ENCODE measurements at regions not wholly inside any gene's neighbourhood (a gene's known extent, or its start where the extent isn't known, plus 50 kb on each side); places are given as distances from the start of the nearest gene placed in this dataset.

DNA sequence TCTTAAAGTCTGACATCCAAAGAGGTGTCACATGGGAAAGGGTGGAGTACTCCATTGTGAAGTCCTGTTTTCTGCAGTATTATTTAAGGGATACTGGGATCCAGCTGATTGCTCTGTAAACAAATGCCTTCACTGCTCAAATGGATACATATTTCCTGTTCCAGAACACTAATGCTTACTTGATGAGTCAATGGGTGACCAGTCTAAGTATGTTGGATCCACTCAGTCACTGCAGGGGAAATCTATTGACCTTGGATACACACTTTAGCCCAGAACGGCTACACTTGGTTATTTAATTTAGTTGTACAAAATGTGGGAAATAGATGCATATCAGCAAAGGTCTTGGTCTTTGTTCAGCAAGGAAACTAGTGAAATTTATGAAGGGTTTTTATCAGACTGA, 261.4 kb downstream of the MAP2K4 start:
- no peak overlapping the region for H3K27ac ChIP-seq
- TF ChIP-seq, protein P1, sequence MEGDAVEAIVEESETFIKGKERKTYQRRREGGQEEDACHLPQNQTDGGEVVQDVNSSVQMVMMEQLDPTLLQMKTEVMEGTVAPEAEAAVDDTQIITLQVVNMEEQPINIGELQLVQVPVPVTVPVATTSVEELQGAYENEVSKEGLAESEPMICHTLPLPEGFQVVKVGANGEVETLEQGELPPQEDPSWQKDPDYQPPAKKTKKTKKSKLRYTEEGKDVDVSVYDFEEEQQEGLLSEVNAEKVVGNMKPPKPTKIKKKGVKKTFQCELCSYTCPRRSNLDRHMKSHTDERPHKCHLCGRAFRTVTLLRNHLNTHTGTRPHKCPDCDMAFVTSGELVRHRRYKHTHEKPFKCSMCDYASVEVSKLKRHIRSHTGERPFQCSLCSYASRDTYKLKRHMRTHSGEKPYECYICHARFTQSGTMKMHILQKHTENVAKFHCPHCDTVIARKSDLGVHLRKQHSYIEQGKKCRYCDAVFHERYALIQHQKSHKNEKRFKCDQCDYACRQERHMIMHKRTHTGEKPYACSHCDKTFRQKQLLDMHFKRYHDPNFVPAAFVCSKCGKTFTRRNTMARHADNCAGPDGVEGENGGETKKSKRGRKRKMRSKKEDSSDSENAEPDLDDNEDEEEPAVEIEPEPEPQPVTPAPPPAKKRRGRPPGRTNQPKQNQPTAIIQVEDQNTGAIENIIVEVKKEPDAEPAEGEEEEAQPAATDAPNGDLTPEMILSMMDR (IDR thresholded peaks at IDR 0.05) = no peak
- H3K27me3 ChIP-seq = no peaks in the 10 kb centered on the region
- no peaks in the 10 kb centered on the region for H3K4me1 ChIP-seq
- no peak for DNase-seq
- no peaks in the 10 kb centered on the region for H3K36me3 ChIP-seq
- no peak overlapping the region for H3K4me3 ChIP-seq
- ATAC-seq = no peak
- intact Hi-C loops (cut with DNase I) = loop anchor here in 1 of 2 donors (10.0 kb wide), 1 partner anchor 63 kb away; no protein-coding TSS in a partner anchor
- H3K9me3 ChIP-seq = no peaks in the 10 kb centered on the region

DNA sequence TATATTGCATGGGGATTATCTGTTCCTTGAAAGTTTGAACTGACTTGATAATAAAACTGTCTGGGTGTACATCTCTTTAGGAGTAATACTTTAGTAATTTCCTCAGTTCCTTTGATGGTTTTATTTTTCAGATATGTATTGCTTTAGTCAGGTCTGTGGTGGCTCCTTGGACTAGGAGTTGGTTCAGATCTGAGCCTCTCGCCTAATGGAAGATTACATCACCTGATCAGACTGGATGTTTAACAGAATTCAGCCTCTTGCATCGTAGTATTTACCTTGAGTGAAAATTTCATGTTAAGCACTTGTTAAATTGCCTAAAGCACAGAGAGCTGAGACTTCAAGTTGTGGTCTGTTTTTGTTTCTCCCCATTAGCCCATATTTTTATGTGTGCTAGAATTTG, 267.3 kb downstream of the MAP2K4 start:
- H3K4me1 ChIP-seq = no peaks in the 10 kb centered on the region
- H3K9me3 ChIP-seq = peaks cover 0 to 6% of the 10 kb centered on the region in 2 donors
- H3K4me3 ChIP-seq = no peak overlapping the region
- no peak overlapping the region for H3K27ac ChIP-seq
- TF ChIP-seq, protein P1 (IDR thresholded peaks at IDR 0.05) = no peak
- no peak for DNase-seq
- no peaks in the 10 kb centered on the region for H3K36me3 ChIP-seq
- H3K27me3 ChIP-seq = no peaks in the 10 kb centered on the region
- ATAC-seq = peak; percentile 36
- intact Hi-C loops (cut with DNase I) = loop anchor here in 1 of 2 donors (10.0 kb wide), 1 partner anchor 57 kb away; no protein-coding TSS in a partner anchor

GRCh38 chr17:12290207-12290606, 269.5 kb downstream of the MAP2K4 start:
- ATAC-seq = no peak
- Histone ChIP-seq H3K4me1 (no peaks in the 10 kb centered on the region), H3K36me3 (no peaks in the 10 kb centered on the region), H3K4me3 (no peak overlapping the region), H3K27me3 (no peaks in the 10 kb centered on the region), H3K9me3 (peaks cover 0 to 6% of the 10 kb centered on the region in 2 donors), H3K27ac (no peak overlapping the region)
- DNase-seq = no peak
- intact Hi-C loops (cut with DNase I) = no loop called here
- TF ChIP-seq, protein P1 (IDR thresholded peaks at IDR 0.05) = no peak

DNA sequence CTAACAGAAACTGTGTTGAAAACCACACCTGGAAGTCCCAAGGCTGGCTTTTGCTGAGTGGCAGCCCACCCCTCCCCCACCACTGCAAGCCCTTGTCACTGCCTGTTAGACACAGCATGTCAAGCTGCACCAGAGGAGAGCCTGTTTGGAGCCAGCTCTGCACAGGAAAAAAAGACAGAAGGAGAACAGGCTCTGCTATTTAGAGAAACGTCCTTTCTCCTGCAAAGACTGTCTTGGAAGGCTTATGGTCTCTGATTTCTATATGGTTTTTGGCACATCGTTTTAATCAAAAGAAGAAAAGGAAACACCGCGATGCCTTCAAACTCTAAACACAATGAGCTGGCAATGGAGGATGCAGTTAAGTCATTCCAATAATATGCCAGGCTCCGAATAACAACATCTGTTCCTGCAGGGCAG, 275.5 kb downstream of the MAP2K4 start:
- intact Hi-C loops (cut with DNase I) = no loop called here
- DNase-seq = no peak
- no peak for ATAC-seq

DNA sequence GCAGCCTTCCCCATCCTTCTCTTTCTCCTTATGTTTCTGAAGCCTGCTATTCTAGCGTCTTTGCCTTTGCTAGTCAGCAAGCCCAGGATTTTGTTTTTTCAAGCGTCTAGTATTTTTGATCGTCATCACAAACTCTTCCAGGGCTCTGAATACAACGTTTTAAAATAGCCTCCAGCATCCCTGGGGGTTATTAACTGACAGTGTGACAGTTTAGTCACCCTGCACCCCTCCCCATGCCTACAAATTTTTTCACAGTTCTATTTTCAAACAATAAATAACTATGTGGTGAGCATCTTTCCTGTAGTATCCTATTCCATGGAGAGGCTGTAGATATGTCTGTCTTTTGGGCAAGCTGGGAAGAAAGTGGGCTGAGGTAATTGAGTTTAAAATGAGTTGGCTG, 280.9 kb downstream of the MAP2K4 start:
- no peak for DNase-seq
- TF ChIP-seq, protein P1 (IDR thresholded peaks at IDR 0.05) = no peak

More for the DNA sequence above, 275.5 kb downstream of the MAP2K4 start:
- Histone ChIP-seq H3K27ac (no peak overlapping the region), H3K4me3 (no peak overlapping the region), H3K9me3 (peaks cover 0 to 8% of the 10 kb centered on the region in 2 donors), H3K27me3 (no peaks in the 10 kb centered on the region), H3K36me3 (no peaks in the 10 kb centered on the region), H3K4me1 (no peaks in the 10 kb centered on the region)
- TF ChIP-seq, protein P1 (IDR thresholded peaks at IDR 0.05) = no peak

More for the DNA sequence above, 280.9 kb downstream of the MAP2K4 start:
- Histone ChIP-seq H3K36me3 (no peaks in the 10 kb centered on the region), H3K27me3 (no peaks in the 10 kb centered on the region), H3K9me3 (peaks cover 0 to 2% of the 10 kb centered on the region in 2 donors), H3K27ac (no peak overlapping the region), H3K4me1 (no peaks in the 10 kb centered on the region), H3K4me3 (no peak overlapping the region)
- no peak for ATAC-seq
- intact Hi-C loops (cut with DNase I) = no loop called here
